GM12874 (cell line): ENCODE measurements at regions not wholly inside any gene's neighbourhood (a gene's known extent, or its start where the extent isn't known, plus 50 kb on each side); places are given as distances from the start of the nearest gene placed in this dataset.

Source experiments
- CTCF ChIP-seq: IDR thresholded peaks from 2 replicates; pipeline ENCODE4 v1.5.1; 2011; ENCODE audit warnings: low read depth, mild to moderate bottlenecking, control low read depth, low read length, moderate library complexity; ENCODE audit not compliant: insufficient read depth

- TF ChIP-seq CTCF = no peak
These were observed 567.3 kb upstream of the DSEL start for GRCh38 chr18:68083776-68084175.

- TF ChIP-seq CTCF = no peak
These were observed 566.6 kb upstream of the DSEL start for GRCh38 chr18:68083131-68083530.

- TF ChIP-seq CTCF = no peak
These were observed 556.2 kb upstream of the DSEL start for GRCh38 chr18:68072744-68073143.

GRCh38 chr18:68060871-68061270 is 544.4 kb upstream of the DSEL start:
- no peak for TF ChIP-seq CTCF

GRCh38 chr18:68056936-68057335 is 540.4 kb upstream of the DSEL start:
- no peak for TF ChIP-seq CTCF

GRCh38 chr18:68054669-68055068 is 538.1 kb upstream of the DSEL start:
- no peak for TF ChIP-seq CTCF

GRCh38 chr18:68053290-68053689 is 536.8 kb upstream of the DSEL start:
- no peak for TF ChIP-seq CTCF

GRCh38 chr18:68041327-68041726 is 524.8 kb upstream of the DSEL start:
- TF ChIP-seq CTCF = no peak
